B cell (primary cell): ENCODE measurements at regions not wholly inside any gene's neighbourhood (a gene's known extent, or its start where the extent isn't known, plus 50 kb on each side); places are given as distances from the start of the nearest gene placed in this dataset.
"Not testable (repeated sequence)": the region's sequence is repeated elsewhere in the genome, so short reads cannot be mapped to it uniquely, and the experiment has no call there.

Experiments
- ATAC-seq: fragments of 200-7000 bp; cut with Tn5 transposase; one replicate; pipeline ENCODE4 v1.10.0; 2021; ENCODE audit warnings: low read depth, mild to moderate bottlenecking, moderate number of reproducible peaks, moderate library complexity
- CTCF ChIA-PET: fragments of 350-600 bp; sonication (Branson Sonifier 250); formaldehyde crosslinking; loops from one replicate; lab custom pipeline; 2021; ENCODE audit warnings: antibody characterized with exemption, inconsistent platforms; lab: Charles Lee
- POLR2A ChIA-PET: fragments of 350-600 bp; sonication (Branson Sonifier 250); formaldehyde crosslinking; loops from one replicate; lab custom pipeline; 2021; ENCODE audit warnings: antibody characterized with exemption; lab: Charles Lee
- DNase-seq: peaks from one replicate; pipeline ENCODE4 v3.0.0; 2013
- H2AFZ ChIP-seq: 2 replicates; pipeline ENCODE4 v1.6.1; 2012; ENCODE audit warnings: mild to moderate bottlenecking, low read depth, low read length; ENCODE audit not compliant: insufficient read depth, poor library complexity, severe bottlenecking
- H3K27ac ChIP-seq, 2 donors: 1 replicate in 1 of 2; 2 replicates in 1 of 2; pipeline ENCODE4 v1.5.1; 2012 to 2013; ENCODE audit warnings: low read length in 2 of 2, mild to moderate bottlenecking in 2 of 2, moderate library complexity in 1 of 2
- H3K27me3 ChIP-seq, 4 experiments: fragments of 200-600 bp in 1 of 4; sonication (generic) in 1 of 4; replicated peaks in 1 of 4; 1 replicate in 2 of 4; 2 replicates in 2 of 4; pipeline versions ENCODE4 v1.6.1 to v1.7.0; 2013 to 2016; ENCODE audit warnings: low read length in 3 of 4, mild to moderate bottlenecking in 2 of 4, mixed read lengths in 1 of 4, moderate library complexity in 1 of 4; ENCODE audit not compliant: insufficient read depth in 4 of 4, control insufficient read depth in 3 of 4; ENCODE audit errors: control extremely low read depth in 1 of 4
- H3K36me3 ChIP-seq, 2 experiments: replicated peaks in 1 of 2; 1 replicate in 1 of 2; 2 replicates in 1 of 2; pipeline versions ENCODE4 v1.6.1 to v1.7.1; 2013; ENCODE audit warnings: low read length in 1 of 2; ENCODE audit not compliant: insufficient read depth in 2 of 2, control insufficient read depth in 1 of 2; ENCODE audit errors: control extremely low read depth in 1 of 2, extremely low read depth in 1 of 2
- H3K4me1 ChIP-seq, 2 donors: fragments of 200-600 bp in 1 of 2; sonication (generic) in 1 of 2; 1 replicate in 1 of 2; 2 replicates in 1 of 2; pipeline versions ENCODE4 v1.5.1 to v1.6.1; 2013 to 2017; ENCODE audit warnings: low read length in 2 of 2; ENCODE audit not compliant: control insufficient read depth in 2 of 2, insufficient read depth in 2 of 2
- H3K4me2 ChIP-seq: replicated peaks from 2 replicates; pipeline ENCODE3; 2012; ENCODE audit warnings: mild to moderate bottlenecking, low read depth, low read length; ENCODE audit not compliant: poor library complexity, severe bottlenecking
- H3K4me3 ChIP-seq, 5 experiments: fragments of 200-600 bp in 1 of 5; sonication (generic) in 1 of 5; 1 replicate in 3 of 5; 2 replicates in 2 of 5; pipeline versions ENCODE4 v1.5.1 to v1.7.0; 2011 to 2016; ENCODE audit warnings: low read length in 4 of 5, mild to moderate bottlenecking in 4 of 5, low read depth in 2 of 5, control low read depth in 1 of 5, moderate library complexity in 1 of 5; ENCODE audit not compliant: insufficient read depth in 1 of 5; ENCODE audit errors: control extremely low read depth in 1 of 5, extremely low read depth in 1 of 5
- H3K79me2 ChIP-seq: fragments of 200-600 bp; sonication (generic); one replicate; pipeline ENCODE4 v1.6.0; 2016; ENCODE audit warnings: low read length; ENCODE audit not compliant: control insufficient read depth, insufficient read depth
- H3K9ac ChIP-seq: fragments of 200-600 bp; sonication (generic); 2 replicates; pipeline ENCODE4 v1.6.1; 2017; ENCODE audit warnings: mild to moderate bottlenecking, low read length, moderate library complexity
- H3K9me3 ChIP-seq, 3 donors: one replicate each; pipeline versions ENCODE4 v1.6.1 to v1.7.1; 2013; ENCODE audit warnings: low read length in 2 of 3; ENCODE audit not compliant: control insufficient read depth in 2 of 3, insufficient read depth in 1 of 3; ENCODE audit errors: control extremely low read depth in 1 of 3
- H4K20me1 ChIP-seq: 2 replicates; pipeline ENCODE4 v1.6.0; 2012; ENCODE audit warnings: mild to moderate bottlenecking, low read length; ENCODE audit not compliant: insufficient read depth, control insufficient read depth, poor library complexity, severe bottlenecking
- H3K27ac Mint-ChIP-seq: one replicate; pipeline ENCODE4 v1.8.0; 2021; ENCODE audit warnings: mixed read lengths
- H3K27me3 Mint-ChIP-seq: one replicate; pipeline ENCODE4 v1.8.0; 2021; ENCODE audit warnings: mixed read lengths
- H3K4me1 Mint-ChIP-seq: one replicate; pipeline ENCODE4 v1.8.0; 2021; ENCODE audit warnings: mixed read lengths
- H3K4me3 Mint-ChIP-seq: one replicate; pipeline ENCODE4 v1.8.0; 2021; ENCODE audit warnings: mixed read lengths
- H3K9me3 Mint-ChIP-seq: one replicate; pipeline ENCODE4 v1.8.0; 2022; ENCODE audit warnings: mixed read lengths; ENCODE audit not compliant: insufficient read depth
- WGBS: methylation state at CpG from one replicate; pipeline ENCODE4 v1.1.5; 2013; ENCODE audit warnings: missing lambda C conversion rate; ENCODE audit not compliant: insufficient coverage; 5-methylcytosine and 5-hydroxymethylcytosine counted together
- intact Hi-C: fragments of 100-400 bp; cut with micrococcal nuclease; formaldehyde crosslinking; loops from one replicate; pipeline ENCODE4 v1.10.0; 2022

DNA sequence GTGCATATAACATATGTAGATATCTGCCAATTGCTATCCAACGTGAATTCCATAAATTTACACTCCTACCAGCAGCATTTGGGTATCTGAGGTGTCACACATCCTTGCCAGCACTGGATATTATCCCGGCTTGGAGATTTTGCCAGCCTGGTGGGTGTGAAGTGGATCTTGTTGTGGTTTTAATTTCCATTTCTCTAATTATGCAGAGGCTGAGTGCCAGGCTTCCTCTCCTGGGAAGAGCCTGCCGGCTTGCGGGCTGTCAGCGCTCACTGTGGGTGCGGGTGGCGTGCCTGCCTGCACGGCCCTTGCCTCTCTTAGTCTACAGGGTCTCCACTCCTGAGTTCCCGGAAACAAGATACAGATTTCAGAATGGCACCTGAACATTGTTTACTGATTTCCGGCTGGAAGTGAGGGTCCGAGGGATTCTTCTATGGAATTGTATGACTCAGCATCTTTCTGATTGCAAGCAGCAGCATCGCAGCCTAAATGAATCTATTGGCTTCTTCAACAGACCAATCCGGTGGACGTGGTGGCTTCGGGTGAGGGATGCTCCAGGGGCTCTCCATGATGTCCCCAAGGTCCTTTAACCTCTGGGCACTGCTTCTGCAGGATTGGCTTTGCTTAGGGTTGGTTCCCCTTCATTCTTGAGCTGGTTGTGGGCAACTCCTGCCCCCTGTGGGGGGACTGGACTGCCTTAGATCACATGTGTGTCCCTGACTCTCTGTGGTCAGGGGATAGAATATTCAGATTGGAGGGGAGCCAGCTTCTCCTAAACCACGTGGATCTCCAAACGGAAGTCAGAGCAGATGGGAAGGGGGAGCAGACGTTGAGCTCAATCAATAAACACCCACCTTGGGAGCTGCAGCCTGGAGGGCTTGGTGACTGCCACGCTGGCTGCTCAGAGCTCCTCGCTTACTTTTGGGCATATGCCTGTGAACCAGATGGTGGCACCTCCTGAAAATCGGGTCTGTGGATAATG is 58.0 kb upstream of the LRPAP1 start:
- 82% methylated on average over 13 of the region's 21 CpGs for WGBS
- DNase-seq, H3K79me2 ChIP-seq, H3K9me3 Mint-ChIP-seq, H3K4me1 ChIP-seq, H3K4me2 ChIP-seq, H3K4me1 Mint-ChIP-seq, H3K4me3 ChIP-seq, CTCF ChIA-PET, H3K9ac ChIP-seq, H3K36me3 ChIP-seq, intact Hi-C loops, H3K27ac Mint-ChIP-seq, H3K27ac ChIP-seq, H4K20me1 ChIP-seq, H3K4me3 Mint-ChIP-seq, H3K9me3 ChIP-seq, H2AFZ ChIP-seq, POLR2A ChIA-PET, ATAC-seq, H3K27me3 ChIP-seq: not testable (repeated sequence)
- H3K27me3 Mint-ChIP-seq = peaks cover 14% of the 10 kb centered on the region

- POLR2A ChIA-PET, H3K27ac ChIP-seq, H3K36me3 ChIP-seq, H3K9me3 ChIP-seq, H3K9ac ChIP-seq, H3K4me1 ChIP-seq, CTCF ChIA-PET, H4K20me1 ChIP-seq, H3K4me3 ChIP-seq, H3K27me3 ChIP-seq, H3K79me2 ChIP-seq, intact Hi-C loops, ATAC-seq, H3K27ac Mint-ChIP-seq, DNase-seq, H2AFZ ChIP-seq, H3K4me2 ChIP-seq, H3K4me1 Mint-ChIP-seq, H3K9me3 Mint-ChIP-seq, H3K4me3 Mint-ChIP-seq: not testable (repeated sequence)
- 86% methylated on average over 5 of the region's 11 CpGs for WGBS
- H3K27me3 Mint-ChIP-seq = peaks cover 10% of the 10 kb centered on the region
Observed at GRCh38 chr4:3589379-3589778, 57.2 kb upstream of the LRPAP1 start.

GRCh38 chr4:3588517-3589194 is 56.4 kb upstream of the LRPAP1 start:
- H3K9ac ChIP-seq, H3K27me3 ChIP-seq, H4K20me1 ChIP-seq, CTCF ChIA-PET, H3K4me3 ChIP-seq, H3K4me1 Mint-ChIP-seq, ATAC-seq, H2AFZ ChIP-seq, H3K27ac Mint-ChIP-seq, H3K4me2 ChIP-seq, DNase-seq, POLR2A ChIA-PET, H3K4me3 Mint-ChIP-seq, H3K4me1 ChIP-seq, H3K79me2 ChIP-seq, H3K36me3 ChIP-seq, H3K27me3 Mint-ChIP-seq, H3K27ac ChIP-seq, H3K9me3 ChIP-seq, intact Hi-C loops, H3K9me3 Mint-ChIP-seq: not testable (repeated sequence)
- WGBS = 79% methylated on average over 5 of the region's 10 CpGs

- H3K4me2 ChIP-seq, H3K4me3 ChIP-seq, CTCF ChIA-PET, POLR2A ChIA-PET, H3K4me1 ChIP-seq, H3K36me3 ChIP-seq, H3K9me3 Mint-ChIP-seq, H3K27me3 ChIP-seq, H3K9me3 ChIP-seq, H3K4me1 Mint-ChIP-seq, H2AFZ ChIP-seq, intact Hi-C loops, H3K79me2 ChIP-seq, H3K27ac ChIP-seq, H4K20me1 ChIP-seq, H3K27ac Mint-ChIP-seq, H3K27me3 Mint-ChIP-seq, H3K9ac ChIP-seq, ATAC-seq, DNase-seq, H3K4me3 Mint-ChIP-seq: not testable (repeated sequence)
- WGBS = 99% methylated on average over 8 of the region's 10 CpGs
Observed at GRCh38 chr4:3586596-3586995, 54.4 kb upstream of the LRPAP1 start.
